Kidney glomerular epithelial cell (primary cell): ENCODE measurements at regions not wholly inside any gene's neighbourhood (a gene's known extent, or its start where the extent isn't known, plus 50 kb on each side); places are given as distances from the start of the nearest gene placed in this dataset.

ENCODE experiments used
- DNase-seq: peaks from one replicate; lab custom pipeline; 2025; lab: John Stamatoyannopoulos, UW

GRCh38 chr21:22898051-22898665 is 1899.9 kb downstream of the NCAM2 start:
- no peak for DNase-seq

DNA sequence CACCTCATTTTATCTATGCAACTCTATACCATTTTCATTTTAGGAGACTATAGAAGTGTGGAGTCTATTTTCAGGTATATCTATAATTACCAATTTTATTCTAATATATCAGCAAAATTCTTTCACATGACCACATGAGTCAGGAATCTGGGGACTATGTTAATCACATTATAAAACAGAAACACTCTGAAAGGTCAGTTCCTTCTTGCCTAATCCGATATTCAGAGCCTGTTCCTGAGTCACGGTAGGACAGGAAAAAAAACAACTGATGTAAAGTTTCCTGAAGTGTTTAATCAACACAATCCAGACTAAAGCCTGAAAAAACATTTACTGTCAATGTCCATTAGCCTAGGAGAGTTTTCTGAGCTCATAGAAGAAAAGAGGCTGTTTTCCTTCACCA is 1902.3 kb downstream of the NCAM2 start:
- no peak for DNase-seq

DNA sequence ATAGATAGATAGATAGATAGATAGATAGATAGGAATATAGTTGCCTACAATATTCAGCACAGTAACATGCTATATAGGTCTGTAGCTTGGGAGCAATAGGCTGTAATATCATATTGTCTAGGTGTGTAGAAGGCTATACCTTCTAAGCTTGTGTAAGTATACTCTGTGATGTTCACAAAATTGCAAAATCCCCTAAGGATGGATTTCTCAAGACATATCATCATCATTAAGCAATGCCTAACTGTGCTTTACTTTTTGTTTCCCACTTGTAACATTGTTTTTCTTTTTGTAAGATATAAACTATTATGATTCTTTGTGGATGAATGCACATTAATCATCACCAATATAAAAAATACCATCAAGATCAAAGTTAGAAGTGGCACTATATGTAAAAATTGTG is 1905.6 kb downstream of the NCAM2 start:
- DNase-seq = no peak

DNA sequence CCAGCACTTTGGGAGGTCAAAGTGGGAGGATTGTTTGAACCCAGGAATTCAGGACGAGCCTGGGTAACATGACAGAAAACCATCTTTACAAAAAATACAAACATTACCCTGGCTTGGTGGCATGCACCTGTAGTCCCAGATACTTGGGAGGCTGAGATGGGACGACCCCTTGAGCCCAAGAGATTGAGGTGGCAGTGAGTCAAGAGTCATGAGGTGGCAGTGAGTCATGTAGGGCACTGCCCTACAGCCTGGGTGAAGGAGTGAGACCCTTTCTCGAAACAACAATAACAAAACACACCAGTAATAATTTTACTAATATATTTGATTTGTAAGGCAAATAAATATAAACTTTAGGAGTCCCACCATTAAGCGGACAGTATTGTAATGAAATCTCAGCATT is 1906.2 kb downstream of the NCAM2 start:
- DNase-seq = no peak

DNA sequence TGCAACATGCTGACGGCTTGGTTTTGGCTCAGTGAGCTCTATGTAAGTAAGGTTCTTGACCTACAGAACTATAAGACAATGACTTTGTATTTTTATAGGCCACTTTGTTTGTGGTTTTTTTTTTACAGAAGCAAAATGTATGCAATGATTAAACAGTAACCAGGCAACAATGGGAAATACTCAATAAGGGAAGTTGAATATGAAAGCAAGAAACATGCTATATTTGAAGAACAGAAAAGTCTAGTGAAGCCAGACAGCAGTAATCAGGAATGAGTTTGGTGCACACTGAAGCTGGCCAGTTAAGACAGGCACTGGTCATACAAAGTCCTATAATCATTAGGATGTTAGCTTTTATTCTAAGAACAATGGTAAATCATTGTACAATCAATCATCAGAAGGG is 1926.8 kb downstream of the NCAM2 start:
- DNase-seq = no peak

- no peak for DNase-seq
Observed at GRCh38 chr21:22927469-22927868, 1929.3 kb downstream of the NCAM2 start.

DNA sequence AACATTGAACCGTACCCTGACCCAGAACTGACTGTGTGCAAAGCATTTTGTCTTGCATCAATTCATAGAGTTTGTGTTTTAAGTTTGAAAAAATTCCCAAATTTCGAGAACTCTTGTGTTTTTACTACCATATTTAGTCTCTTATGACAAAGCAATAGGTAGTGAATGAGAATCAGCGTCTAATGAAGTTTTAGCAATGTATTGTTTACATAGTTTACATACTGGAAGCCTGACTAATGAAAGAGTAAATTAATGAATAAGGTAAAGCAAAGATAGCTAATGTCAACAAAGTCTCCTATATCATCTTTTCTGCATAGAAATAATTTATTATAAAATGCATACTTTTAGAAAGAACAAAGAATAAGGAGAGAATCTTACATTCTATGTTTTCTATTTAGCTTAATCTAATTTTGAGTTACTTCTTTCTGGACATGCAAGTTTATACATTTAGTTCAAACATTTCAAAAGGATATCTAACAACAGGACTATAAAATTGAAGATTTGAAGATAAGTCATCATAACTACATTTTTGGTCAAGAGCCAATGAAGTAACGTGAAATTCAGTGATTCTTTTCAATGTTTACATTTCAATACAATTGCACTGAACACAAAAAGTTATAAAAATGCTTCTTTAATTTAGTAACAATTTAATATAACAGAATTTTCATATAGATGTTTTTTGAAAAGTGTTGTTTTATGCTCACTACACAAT is 1943.7 kb downstream of the NCAM2 start:
- no peak for DNase-seq

GRCh38 chr21:22955559-22955958 is 1957.3 kb downstream of the NCAM2 start:
- no peak for DNase-seq

DNA sequence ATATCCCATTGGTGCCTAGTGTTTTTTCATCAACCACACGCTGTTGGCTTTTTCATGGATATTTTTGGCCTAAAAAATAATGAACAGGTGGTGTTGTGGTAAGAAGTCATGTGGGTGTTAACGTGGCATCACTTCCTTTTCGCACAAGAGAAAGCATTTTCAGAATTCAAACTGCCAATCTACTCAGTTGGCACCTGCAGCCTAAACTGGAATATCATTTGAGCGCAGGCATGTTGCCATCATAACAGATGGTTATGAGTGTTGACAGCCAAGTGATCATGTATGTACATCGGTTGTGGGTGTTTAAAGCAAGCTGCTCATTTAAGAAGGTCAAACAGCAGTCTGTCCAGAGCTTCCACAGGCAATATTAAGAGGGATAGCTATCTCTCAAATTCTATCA is 1963.0 kb downstream of the NCAM2 start:
- no peak for DNase-seq

GRCh38 chr21:22965455-22966135 is 1967.4 kb downstream of the NCAM2 start:
- no peak for DNase-seq

- no peak for DNase-seq
Observed at GRCh38 chr21:22981819-22982218, 1983.6 kb downstream of the NCAM2 start.

GRCh38 chr21:22993144-22993543 is 1994.9 kb downstream of the NCAM2 start:
- no peak for DNase-seq

DNA sequence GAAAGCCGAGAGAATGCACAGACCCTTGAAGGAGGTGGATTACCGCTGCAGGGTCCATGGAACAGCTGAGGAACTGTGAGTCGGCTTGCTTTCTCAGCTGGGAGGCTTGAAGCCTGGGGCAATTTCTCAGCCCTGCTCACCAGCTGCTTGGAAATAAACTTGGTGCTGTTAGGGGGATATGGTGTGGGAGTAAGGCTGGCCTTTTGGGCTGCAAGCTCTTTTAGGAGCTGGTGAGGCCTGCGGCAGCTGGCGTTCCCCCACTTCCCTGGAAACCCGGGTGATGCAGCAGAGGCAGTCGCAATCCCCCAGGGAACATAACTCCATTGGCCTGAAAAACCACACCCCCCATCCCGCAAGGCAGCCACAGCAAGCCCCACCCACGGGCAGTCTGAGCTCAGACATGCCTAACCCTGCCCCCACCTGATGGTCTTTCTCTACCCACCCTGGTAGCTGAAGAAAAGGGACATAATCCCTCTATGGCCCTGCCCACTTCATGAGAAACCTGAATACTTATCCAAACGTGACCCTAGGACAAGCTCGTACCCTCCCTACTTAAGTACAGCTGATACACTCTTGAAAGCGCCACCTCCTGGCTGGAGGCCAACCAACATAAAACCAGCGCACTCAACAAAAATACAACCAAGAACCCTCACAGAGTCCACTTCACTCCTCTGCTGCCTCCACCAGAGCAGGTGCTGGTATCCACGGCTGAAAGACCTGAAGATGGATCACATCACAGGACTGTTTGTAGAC is 1995.8 kb downstream of the NCAM2 start:
- no peak for DNase-seq

DNA sequence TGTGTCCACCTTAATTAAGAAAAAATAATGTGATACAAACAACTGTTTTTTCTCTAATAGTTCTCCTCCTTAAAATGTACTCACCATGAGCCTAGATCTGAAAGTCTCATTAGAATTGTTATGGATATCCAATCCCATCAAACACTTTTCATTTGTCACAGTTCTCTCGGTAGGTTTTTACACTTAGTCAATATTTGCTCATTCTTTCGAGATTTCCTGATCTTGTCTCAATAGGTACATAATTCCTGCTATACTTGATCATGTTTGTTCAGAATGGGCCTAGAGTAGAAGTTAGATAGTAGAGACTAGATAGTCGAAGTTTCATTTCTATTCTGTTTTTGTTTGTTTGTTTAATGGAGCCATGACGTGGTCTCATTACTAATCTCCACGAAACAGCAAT is 2005.7 kb downstream of the NCAM2 start:
- DNase-seq = no peak

- DNase-seq = no peak
Observed at GRCh38 chr21:23008601-23009202, 2010.5 kb downstream of the NCAM2 start.

DNA sequence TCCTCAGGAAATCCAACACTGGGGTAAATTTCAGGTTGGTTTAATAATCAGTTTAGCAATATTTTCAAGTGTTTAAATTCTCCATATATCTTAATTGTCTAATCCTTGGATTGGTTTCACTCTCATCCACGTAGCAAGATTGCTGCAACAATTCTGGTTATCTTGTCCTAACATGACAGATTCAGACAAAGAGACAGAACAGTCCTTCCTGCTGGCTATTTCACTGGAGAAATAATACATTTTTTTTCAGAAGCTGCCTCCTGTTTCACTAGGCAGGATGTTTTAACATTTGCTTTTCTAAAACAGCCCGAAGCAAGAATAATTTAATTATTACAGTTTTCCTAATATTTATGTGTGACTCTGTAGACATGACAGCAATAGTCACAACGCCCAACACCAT is 2011.2 kb downstream of the NCAM2 start:
- DNase-seq = no peak

DNA sequence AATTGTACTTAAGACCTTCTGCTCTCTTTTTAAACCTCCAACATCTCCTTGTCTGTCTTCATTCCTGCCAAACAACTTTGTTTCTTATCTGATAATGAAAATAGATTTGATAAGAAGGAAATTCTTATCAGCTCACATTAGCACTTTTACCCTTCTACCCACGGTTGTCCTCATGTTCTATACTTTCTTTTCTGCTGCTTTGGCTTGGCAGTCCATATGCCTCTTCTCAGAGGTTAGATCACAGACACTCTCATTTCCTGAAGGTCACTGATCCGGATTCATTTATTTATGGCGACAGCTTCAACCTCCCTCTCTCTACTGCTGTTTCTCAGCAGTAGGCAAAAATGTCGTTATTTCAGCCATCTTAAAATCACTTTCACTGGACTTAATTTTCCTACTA is 2015.8 kb downstream of the NCAM2 start:
- DNase-seq = no peak

DNA sequence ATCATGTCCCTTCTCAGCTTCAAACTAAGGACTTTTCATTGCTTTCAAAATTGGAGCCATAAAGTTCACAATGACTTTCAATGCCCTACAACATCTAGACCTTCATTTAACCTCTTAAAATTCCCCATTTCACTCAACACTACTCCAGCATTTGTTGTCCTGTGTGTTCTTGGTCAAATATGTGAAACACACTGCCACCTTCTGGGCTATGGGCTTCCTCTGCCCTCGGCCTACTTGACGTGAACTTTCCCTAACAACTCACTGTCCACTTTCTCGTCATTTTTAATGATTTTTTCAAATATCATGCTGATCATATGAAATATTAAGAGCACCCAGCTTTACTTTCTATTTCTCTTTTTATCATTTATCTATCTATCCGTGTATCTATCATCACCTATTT is 2018.4 kb downstream of the NCAM2 start:
- no peak for DNase-seq

DNA sequence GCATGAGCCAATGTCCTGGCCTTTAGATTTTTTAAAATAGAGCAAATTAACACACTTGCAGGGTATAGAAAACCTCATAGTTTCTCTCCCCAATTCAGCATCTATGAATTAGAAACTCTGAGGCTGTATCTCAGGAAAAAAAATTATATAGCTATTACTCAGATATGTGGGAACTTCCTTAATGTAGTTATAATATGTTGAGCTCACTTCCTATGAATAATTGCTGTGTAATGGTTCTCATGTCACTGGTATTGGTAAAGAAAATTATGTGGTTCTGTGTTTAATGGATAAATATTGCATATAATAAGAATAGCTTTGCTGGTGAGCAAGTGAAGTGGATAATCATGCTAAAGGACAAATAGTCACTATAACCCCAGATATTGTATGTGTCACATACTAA is 2019.8 kb downstream of the NCAM2 start:
- no peak for DNase-seq

- no peak for DNase-seq
Observed at GRCh38 chr21:23020969-23021368, 2022.8 kb downstream of the NCAM2 start.

DNA sequence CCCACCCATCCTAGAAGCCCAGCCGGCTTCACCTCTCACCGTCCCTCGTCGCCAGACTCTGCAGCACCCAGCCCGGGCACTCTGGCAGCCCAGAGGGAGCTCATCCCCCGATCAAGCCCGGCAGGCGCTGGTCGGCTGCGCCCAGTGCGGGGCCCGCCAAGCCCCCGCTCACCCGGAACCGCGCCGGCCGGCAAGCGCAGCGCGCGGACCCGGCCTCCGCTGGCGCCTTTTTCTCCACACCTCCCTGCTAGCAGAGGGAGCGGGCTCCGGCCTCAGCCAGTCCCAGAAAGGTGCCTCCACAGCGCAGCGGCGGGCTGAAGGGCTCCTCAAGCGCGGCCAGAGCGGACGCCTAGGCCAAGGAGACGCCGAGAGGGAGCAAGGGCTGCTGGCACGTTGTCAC is 2023.3 kb downstream of the NCAM2 start:
- no peak for DNase-seq

DNA sequence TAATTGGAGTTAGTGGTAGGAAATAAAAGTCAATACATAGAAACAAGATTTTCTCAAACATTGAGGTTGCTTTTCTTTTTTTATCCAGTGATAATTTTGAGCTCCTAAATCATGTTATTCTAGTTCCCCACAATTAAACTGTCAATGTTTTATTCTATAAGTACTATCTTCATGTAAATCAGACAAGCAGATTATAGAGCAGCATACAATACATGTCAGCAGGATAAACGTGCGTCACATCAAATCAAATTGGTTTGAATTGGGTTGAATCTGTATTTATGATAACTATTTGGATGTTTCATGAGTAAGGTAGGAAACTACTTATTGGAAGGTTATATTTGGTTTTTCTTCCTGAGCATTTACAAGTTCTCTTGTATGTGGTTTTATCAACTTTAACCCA is 2028.7 kb downstream of the NCAM2 start:
- no peak for DNase-seq
